ENCODE measurements at regions not wholly inside any gene's neighbourhood (a gene's known extent, or its start where the extent isn't known, plus 50 kb on each side); places are given as distances from the start of the nearest gene placed in this dataset.
"Not testable (repeated sequence)": the region's sequence is repeated elsewhere in the genome, so short reads cannot be mapped to it uniquely, and the experiment has no call there.

DNA sequence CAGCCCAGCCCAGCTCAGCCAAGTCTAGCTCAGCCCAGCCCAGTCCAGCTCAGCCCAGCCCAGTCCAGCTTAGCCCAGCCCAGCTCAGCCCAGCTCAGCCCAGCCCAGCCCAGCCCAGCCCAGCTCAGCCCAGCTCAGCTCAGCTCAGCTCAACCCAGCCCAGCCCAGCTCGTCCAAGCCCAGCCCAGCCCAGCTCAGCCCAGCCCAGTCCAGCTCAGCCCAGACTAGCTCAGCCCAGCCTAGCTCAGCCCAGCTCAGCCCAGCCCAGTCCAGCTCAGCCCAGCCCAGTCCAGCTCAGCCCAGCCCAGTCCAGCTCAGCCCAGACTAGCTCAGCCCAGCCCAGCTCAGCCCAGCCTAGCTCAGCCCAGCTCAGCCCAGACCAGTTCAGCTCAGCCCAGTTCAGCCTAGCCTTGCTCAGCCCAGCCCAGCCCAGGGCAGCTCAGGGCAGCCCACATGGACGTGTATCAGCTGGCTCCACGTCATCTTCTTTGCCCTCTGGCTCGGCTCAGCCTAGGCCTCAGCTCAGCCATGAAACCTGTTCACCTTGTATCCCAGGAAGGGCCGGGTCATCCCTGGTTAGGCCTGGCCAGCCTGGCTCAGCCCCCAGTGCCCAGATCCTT is 185.6 kb downstream of the TMEM121 start:
- no peak overlapping the region for H3K27ac Mint-ChIP-seq (ENCODE audit: unreplicated experiment)
- intact Hi-C loops (cut with micrococcal nuclease; ENCODE audit: unreplicated experiment), result no loop called here
- DNase-seq, result peak in 1 of 2 experiments; percentile 23
- H3K4me1 Mint-ChIP-seq (ENCODE audit: low read depth, unreplicated experiment), result no peaks in the 10 kb centered on the region
- no TSS peak for BruUV-seq (replicated peaks)
- no peaks in the 10 kb centered on the region for H3K27me3 Mint-ChIP-seq (ENCODE audit: insufficient read depth, unreplicated experiment)
- Histone ChIP-seq H3K27me3 (replicated peaks; ENCODE audit: control insufficient read depth, insufficient read depth, low read length) (no peaks in the 10 kb centered on the region), H3K9me3 (no peaks in the 10 kb centered on the region), H3K4me3 (ENCODE audit: low read depth, low read length) (no peak overlapping the region), H3K4me1 (no peaks in the 10 kb centered on the region), H3K36me3 (ENCODE audit: control insufficient read depth, insufficient read depth, low read length) (no peaks in the 10 kb centered on the region)
- TF ChIP-seq, protein P1, sequence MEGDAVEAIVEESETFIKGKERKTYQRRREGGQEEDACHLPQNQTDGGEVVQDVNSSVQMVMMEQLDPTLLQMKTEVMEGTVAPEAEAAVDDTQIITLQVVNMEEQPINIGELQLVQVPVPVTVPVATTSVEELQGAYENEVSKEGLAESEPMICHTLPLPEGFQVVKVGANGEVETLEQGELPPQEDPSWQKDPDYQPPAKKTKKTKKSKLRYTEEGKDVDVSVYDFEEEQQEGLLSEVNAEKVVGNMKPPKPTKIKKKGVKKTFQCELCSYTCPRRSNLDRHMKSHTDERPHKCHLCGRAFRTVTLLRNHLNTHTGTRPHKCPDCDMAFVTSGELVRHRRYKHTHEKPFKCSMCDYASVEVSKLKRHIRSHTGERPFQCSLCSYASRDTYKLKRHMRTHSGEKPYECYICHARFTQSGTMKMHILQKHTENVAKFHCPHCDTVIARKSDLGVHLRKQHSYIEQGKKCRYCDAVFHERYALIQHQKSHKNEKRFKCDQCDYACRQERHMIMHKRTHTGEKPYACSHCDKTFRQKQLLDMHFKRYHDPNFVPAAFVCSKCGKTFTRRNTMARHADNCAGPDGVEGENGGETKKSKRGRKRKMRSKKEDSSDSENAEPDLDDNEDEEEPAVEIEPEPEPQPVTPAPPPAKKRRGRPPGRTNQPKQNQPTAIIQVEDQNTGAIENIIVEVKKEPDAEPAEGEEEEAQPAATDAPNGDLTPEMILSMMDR (IDR thresholded peaks at IDR 0.05; ENCODE audit: insufficient read depth in 1 of 2, low read depth in 1 of 2, low read length in 1 of 2, severe bottlenecking in 1 of 2, unreplicated experiment in 1 of 2), result no peak
- H3K4me3 Mint-ChIP-seq (ENCODE audit: unreplicated experiment), result no peak overlapping the region
- H3K9me3 Mint-ChIP-seq (ENCODE audit: unreplicated experiment), result no peaks in the 10 kb centered on the region
- ChIA-PET POLR2A (no interaction called here), CTCF (interaction anchor here (0.6 to 0.7 kb wide), 2 partner anchors 124 to 724 kb away, joined by 3 read pairs; no protein-coding TSS in a partner anchor)
- no peaks in the 10 kb centered on the region for H3K36me3 Mint-ChIP-seq (ENCODE audit: insufficient read depth, unreplicated experiment)

- BruUV-seq (replicated peaks); intact Hi-C loops (cut with micrococcal nuclease; ENCODE audit: unreplicated experiment); H3K27me3 ChIP-seq (replicated peaks; ENCODE audit: control insufficient read depth, insufficient read depth, low read length); H3K4me3 Mint-ChIP-seq (ENCODE audit: unreplicated experiment); H3K27me3 Mint-ChIP-seq (ENCODE audit: insufficient read depth, unreplicated experiment); H3K9me3 ChIP-seq; H3K27ac Mint-ChIP-seq (ENCODE audit: unreplicated experiment); POLR2A ChIA-PET; H3K4me1 ChIP-seq; H3K36me3 Mint-ChIP-seq (ENCODE audit: insufficient read depth, unreplicated experiment); H3K9me3 Mint-ChIP-seq (ENCODE audit: unreplicated experiment); H3K4me3 ChIP-seq (ENCODE audit: low read depth, low read length); H3K4me1 Mint-ChIP-seq (ENCODE audit: low read depth, unreplicated experiment); H3K36me3 ChIP-seq (ENCODE audit: control insufficient read depth, insufficient read depth, low read length); CTCF ChIA-PET: not testable (repeated sequence)
- peak in 1 of 2 experiments; percentile 20 for DNase-seq
These were observed 186.3 kb downstream of the TMEM121 start for GRCh38 chr14:105712670-105713069.

- H3K4me1 Mint-ChIP-seq (ENCODE audit: low read depth, unreplicated experiment); H3K9me3 Mint-ChIP-seq (ENCODE audit: unreplicated experiment); H3K27ac Mint-ChIP-seq (ENCODE audit: unreplicated experiment); DNase-seq; CTCF ChIA-PET; H3K36me3 ChIP-seq (ENCODE audit: control insufficient read depth, insufficient read depth, low read length); H3K27me3 ChIP-seq (replicated peaks; ENCODE audit: control insufficient read depth, insufficient read depth, low read length); H3K4me3 Mint-ChIP-seq (ENCODE audit: unreplicated experiment); H3K27me3 Mint-ChIP-seq (ENCODE audit: insufficient read depth, unreplicated experiment); H3K9me3 ChIP-seq; intact Hi-C loops (cut with micrococcal nuclease; ENCODE audit: unreplicated experiment); H3K36me3 Mint-ChIP-seq (ENCODE audit: insufficient read depth, unreplicated experiment); POLR2A ChIA-PET; BruUV-seq (replicated peaks); H3K4me3 ChIP-seq (ENCODE audit: low read depth, low read length); H3K4me1 ChIP-seq: not testable (repeated sequence)
These were observed 186.8 kb downstream of the TMEM121 start for GRCh38 chr14:105713160-105713559.

DNA sequence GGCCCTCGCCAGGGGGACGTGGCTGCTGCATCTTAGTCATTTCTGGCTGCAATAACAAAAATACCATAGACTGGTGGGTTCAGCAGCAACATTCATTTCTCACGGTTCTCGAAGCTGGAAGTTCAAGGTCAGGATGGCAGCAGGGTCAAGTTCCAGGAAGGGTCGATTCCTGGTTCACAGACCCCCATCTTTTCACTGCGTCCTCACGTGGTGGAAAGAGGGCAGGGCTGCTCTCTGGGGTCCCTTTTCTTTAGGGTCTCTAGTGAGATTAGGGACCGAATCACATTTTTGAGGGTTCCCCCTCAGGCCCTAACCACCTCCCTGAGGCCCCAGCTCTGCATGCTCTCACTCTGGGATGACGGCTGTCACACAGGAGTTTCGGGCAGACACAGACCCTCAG is 187.5 kb downstream of the TMEM121 start:
- H3K4me1 Mint-ChIP-seq (ENCODE audit: low read depth, unreplicated experiment); H3K9me3 Mint-ChIP-seq (ENCODE audit: unreplicated experiment); POLR2A ChIA-PET; H3K4me3 ChIP-seq (ENCODE audit: low read depth, low read length); H3K36me3 Mint-ChIP-seq (ENCODE audit: insufficient read depth, unreplicated experiment); H3K27ac Mint-ChIP-seq (ENCODE audit: unreplicated experiment); H3K9me3 ChIP-seq; CTCF ChIA-PET; BruUV-seq (replicated peaks); H3K36me3 ChIP-seq (ENCODE audit: control insufficient read depth, insufficient read depth, low read length); DNase-seq; H3K27me3 Mint-ChIP-seq (ENCODE audit: insufficient read depth, unreplicated experiment); intact Hi-C loops (cut with micrococcal nuclease; ENCODE audit: unreplicated experiment); H3K4me1 ChIP-seq; H3K27me3 ChIP-seq (replicated peaks; ENCODE audit: control insufficient read depth, insufficient read depth, low read length); H3K4me3 Mint-ChIP-seq (ENCODE audit: unreplicated experiment): not testable (repeated sequence)

DNA sequence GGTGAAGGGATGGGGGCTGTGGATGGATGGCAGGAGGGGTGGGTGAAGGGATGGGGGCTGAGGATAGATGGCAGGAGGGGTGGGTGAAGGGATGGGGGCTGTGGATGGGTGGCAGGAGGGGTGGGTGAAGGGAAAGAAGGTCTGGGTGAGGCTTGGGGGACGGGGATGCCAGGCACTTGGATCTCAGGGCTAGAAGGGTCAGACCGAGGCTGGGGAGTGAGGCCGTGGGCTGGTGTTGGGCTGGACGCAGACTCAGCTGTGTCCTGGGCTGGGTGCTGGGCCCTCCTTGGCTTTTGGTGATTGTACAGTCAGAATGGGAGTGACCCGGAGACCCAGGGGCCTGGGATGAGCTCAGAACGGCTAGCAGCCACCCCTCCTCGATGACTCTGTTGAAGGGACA is 192.4 kb downstream of the TMEM121 start:
- H3K27ac Mint-ChIP-seq (ENCODE audit: unreplicated experiment); H3K27me3 Mint-ChIP-seq (ENCODE audit: insufficient read depth, unreplicated experiment); intact Hi-C loops (cut with micrococcal nuclease; ENCODE audit: unreplicated experiment); H3K9me3 ChIP-seq; POLR2A ChIA-PET; H3K36me3 ChIP-seq (ENCODE audit: control insufficient read depth, insufficient read depth, low read length); BruUV-seq (replicated peaks); H3K27me3 ChIP-seq (replicated peaks; ENCODE audit: control insufficient read depth, insufficient read depth, low read length); H3K36me3 Mint-ChIP-seq (ENCODE audit: insufficient read depth, unreplicated experiment); H3K4me1 ChIP-seq; H3K4me3 Mint-ChIP-seq (ENCODE audit: unreplicated experiment); H3K9me3 Mint-ChIP-seq (ENCODE audit: unreplicated experiment); CTCF ChIA-PET; H3K4me1 Mint-ChIP-seq (ENCODE audit: low read depth, unreplicated experiment); H3K4me3 ChIP-seq (ENCODE audit: low read depth, low read length): not testable (repeated sequence)
- DNase-seq, result peak in 1 of 2 experiments; percentile 7

DNA sequence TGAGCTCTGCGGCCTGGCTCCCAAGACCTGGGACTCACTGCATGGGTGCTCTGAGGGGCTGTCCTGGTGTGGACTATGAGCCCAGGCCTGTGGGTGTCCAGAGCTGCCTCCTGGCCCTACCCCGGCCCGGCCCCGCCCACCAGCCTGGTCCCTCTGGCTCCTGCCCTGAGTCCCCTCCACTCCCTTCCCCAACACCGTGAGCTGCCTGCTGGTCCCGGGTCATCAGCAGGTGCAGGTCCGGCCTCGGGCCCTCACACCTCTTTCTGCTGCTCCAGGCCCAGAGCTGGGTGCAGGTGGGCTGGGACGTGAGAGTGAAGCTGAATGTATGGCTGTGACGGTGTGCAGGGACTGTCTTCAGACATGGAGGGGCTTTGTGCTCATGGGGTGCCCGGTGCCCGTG is 193.7 kb downstream of the TMEM121 start:
- POLR2A ChIA-PET; H3K4me1 ChIP-seq; BruUV-seq (replicated peaks); CTCF ChIA-PET; H3K27ac Mint-ChIP-seq (ENCODE audit: unreplicated experiment); H3K27me3 ChIP-seq (replicated peaks; ENCODE audit: control insufficient read depth, insufficient read depth, low read length); H3K36me3 ChIP-seq (ENCODE audit: control insufficient read depth, insufficient read depth, low read length); H3K4me3 Mint-ChIP-seq (ENCODE audit: unreplicated experiment); DNase-seq; H3K27me3 Mint-ChIP-seq (ENCODE audit: insufficient read depth, unreplicated experiment); H3K9me3 ChIP-seq; H3K4me3 ChIP-seq (ENCODE audit: low read depth, low read length); H3K4me1 Mint-ChIP-seq (ENCODE audit: low read depth, unreplicated experiment); intact Hi-C loops (cut with micrococcal nuclease; ENCODE audit: unreplicated experiment); H3K36me3 Mint-ChIP-seq (ENCODE audit: insufficient read depth, unreplicated experiment): not testable (repeated sequence)
- H3K9me3 Mint-ChIP-seq (ENCODE audit: unreplicated experiment), result peaks cover 12% of the 10 kb centered on the region
